ENCODE measurements at regions not wholly inside any gene's neighbourhood (a gene's known extent, or its start where the extent isn't known, plus 50 kb on each side); places are given as distances from the start of the nearest gene placed in this dataset.

DNA sequence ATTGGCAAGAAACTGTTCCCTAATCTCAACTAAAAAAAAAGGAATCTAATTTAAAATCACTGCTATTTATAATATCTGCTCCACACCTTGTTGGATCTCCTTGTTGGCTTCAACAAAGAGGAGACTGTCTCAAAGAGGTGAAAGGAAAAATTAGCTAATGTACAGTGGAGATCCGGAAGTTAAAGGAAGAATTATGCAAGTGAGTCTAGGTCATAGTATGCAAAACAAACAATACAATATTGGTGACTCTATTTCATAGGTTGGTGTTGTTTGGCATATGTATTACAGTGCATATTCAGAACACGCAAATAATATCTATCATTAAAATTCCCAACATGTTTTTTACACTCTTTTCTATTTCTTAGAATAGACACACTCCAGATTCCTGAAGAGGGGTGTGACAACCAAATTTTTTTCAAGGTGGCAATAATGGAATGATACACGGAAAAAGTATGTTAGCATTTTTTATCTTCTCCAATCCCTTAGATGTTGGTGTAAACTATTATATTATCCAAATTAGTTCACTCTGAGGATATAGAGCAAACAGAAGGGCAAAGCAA lies 685.3 kb downstream of the KCNA4 start:
- Histone ChIP-seq H3K27ac (ENCODE audit: low read depth in 2 of 2, low read length in 1 of 2) (no peak overlapping the region), H3K27me3 (ENCODE audit: control insufficient read depth in 1 of 2, insufficient read depth in 2 of 2, low read length in 2 of 2) (no peaks in the 10 kb centered on the region), H3K4me1 (ENCODE audit: control insufficient read depth in 2 of 2, insufficient read depth in 2 of 2, low read length in 1 of 2) (no peaks in the 10 kb centered on the region), H3K9me3 (ENCODE audit: control insufficient read depth in 2 of 2, insufficient read depth in 1 of 2, low read depth in 1 of 2, low read length in 1 of 2) (no peaks in the 10 kb centered on the region), H3K36me3 (ENCODE audit: control insufficient read depth in 2 of 2, insufficient read depth in 2 of 2, low read length in 1 of 2) (no peaks in the 10 kb centered on the region), H3K4me3 (ENCODE audit: low read depth in 1 of 2, low read length in 2 of 2) (no peak overlapping the region)
- WGBS, 2 donors: 65 to 74% methylated on average over 3 of the region's 3 CpGs

DNA sequence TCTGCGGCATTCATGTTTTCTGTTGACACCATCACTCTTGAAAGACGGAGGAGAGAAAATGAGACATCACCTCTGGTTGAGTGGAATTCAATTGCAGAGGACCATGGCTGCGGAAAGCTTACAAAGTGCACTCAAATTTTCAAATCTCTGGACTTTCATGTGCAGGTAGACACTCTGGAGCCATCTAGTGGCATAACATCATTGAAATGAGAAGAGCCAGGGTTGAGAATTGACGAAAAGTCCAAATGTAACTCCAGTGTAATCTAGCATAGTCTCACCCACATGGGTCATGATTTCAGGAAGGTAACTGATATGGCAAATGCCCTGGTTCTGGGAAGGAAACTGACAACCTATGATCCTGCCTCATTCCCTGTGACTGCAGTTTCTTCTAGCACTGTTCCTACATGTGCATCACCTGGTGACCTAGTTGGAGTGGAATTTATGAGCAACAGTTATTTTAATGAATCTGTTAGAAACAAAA lies 687.8 kb downstream of the KCNA4 start:
- 36 to 37% methylated on average over 4 of the region's 4 CpGs for WGBS, 2 donors
- Histone ChIP-seq H3K9me3 (ENCODE audit: control insufficient read depth in 2 of 2, insufficient read depth in 1 of 2, low read depth in 1 of 2, low read length in 1 of 2) (no peaks in the 10 kb centered on the region), H3K27me3 (ENCODE audit: control insufficient read depth in 1 of 2, insufficient read depth in 2 of 2, low read length in 2 of 2) (no peaks in the 10 kb centered on the region), H3K4me1 (ENCODE audit: control insufficient read depth in 2 of 2, insufficient read depth in 2 of 2, low read length in 1 of 2) (no peaks in the 10 kb centered on the region), H3K4me3 (ENCODE audit: low read depth in 1 of 2, low read length in 2 of 2) (no peak overlapping the region), H3K36me3 (ENCODE audit: control insufficient read depth in 2 of 2, insufficient read depth in 2 of 2, low read length in 1 of 2) (no peaks in the 10 kb centered on the region), H3K27ac (ENCODE audit: low read depth in 2 of 2, low read length in 1 of 2) (no peak overlapping the region)

DNA sequence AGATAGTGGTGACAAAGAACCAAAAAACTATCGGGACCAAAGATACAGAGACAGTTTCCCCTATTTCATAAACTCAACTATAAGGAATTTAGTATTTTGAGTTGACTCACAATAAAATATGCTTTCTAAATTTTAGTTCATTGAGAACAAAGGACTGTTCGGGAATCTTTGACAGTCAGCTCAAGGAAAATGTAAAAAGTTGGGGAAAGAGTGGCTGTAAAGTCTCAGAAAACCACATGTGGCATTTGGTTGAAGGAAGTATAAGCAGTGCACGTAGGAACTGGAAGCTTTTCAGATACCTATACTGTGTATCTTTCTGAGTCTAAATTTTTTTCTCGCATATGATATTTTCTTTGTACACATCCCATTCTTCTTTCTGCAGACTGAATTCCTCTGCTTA lies 688.9 kb downstream of the KCNA4 start:
- no peaks in the 10 kb centered on the region for H3K27me3 ChIP-seq (ENCODE audit: control insufficient read depth in 1 of 2, insufficient read depth in 2 of 2, low read length in 2 of 2)
- WGBS, 2 donors: 83 to 88% methylated on average over 4 of the region's 4 CpGs
- no peak overlapping the region for H3K27ac ChIP-seq (ENCODE audit: low read depth in 2 of 2, low read length in 1 of 2)
- H3K4me1 ChIP-seq (ENCODE audit: control insufficient read depth in 2 of 2, insufficient read depth in 2 of 2, low read length in 1 of 2): no peaks in the 10 kb centered on the region
- H3K4me3 ChIP-seq (ENCODE audit: low read depth in 1 of 2, low read length in 2 of 2): no peak overlapping the region
- H3K9me3 ChIP-seq (ENCODE audit: control insufficient read depth in 2 of 2, insufficient read depth in 1 of 2, low read depth in 1 of 2, low read length in 1 of 2): no peaks in the 10 kb centered on the region
- no peaks in the 10 kb centered on the region for H3K36me3 ChIP-seq (ENCODE audit: control insufficient read depth in 2 of 2, insufficient read depth in 2 of 2, low read length in 1 of 2)

DNA sequence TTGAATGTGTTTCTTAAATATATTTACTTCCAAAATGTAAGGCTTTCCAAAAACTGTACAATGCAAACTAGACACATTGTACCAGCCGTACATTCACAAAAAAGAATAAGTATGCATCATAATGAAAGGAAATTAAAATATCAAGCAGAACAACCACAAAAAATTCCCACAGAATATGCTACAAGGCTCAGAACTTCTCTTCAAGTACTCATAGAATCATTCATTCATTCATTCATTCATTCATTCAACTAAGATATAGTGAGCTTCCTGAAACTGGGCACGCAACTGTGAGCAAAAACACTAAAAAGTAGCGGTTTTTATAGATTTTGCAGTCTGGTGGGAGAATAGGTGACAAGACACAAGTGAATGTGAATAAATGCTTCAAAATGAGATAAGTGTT lies 690.1 kb downstream of the KCNA4 start:
- H3K4me3 ChIP-seq (ENCODE audit: low read depth in 1 of 2, low read length in 2 of 2): no peak overlapping the region
- WGBS, 2 donors: 89 to 91% methylated on average over 3 of the region's 3 CpGs
- no peaks in the 10 kb centered on the region for H3K9me3 ChIP-seq (ENCODE audit: control insufficient read depth in 2 of 2, insufficient read depth in 1 of 2, low read depth in 1 of 2, low read length in 1 of 2)
- H3K27me3 ChIP-seq (ENCODE audit: control insufficient read depth in 1 of 2, insufficient read depth in 2 of 2, low read length in 2 of 2): no peaks in the 10 kb centered on the region
- no peaks in the 10 kb centered on the region for H3K36me3 ChIP-seq (ENCODE audit: control insufficient read depth in 2 of 2, insufficient read depth in 2 of 2, low read length in 1 of 2)
- no peak overlapping the region for H3K27ac ChIP-seq (ENCODE audit: low read depth in 2 of 2, low read length in 1 of 2)
- no peaks in the 10 kb centered on the region for H3K4me1 ChIP-seq (ENCODE audit: control insufficient read depth in 2 of 2, insufficient read depth in 2 of 2, low read length in 1 of 2)

DNA sequence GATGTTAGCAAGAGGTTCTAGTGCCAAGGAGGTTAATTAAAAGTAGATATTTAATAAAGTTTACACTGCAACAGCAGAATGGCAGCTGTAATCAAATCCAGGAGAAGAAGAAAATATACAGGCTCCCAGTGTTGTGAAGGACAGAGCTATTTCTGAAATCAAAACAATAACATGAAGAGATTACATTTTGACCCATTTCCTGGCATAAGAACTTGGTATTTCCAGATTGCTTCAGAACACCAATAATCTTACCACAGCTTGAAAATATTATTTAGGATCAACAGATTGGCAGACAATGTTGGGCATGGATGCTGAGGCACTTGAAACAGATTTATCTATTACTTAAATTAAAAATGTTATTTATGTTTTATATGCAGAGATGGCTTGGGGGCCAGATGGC lies 692.5 kb downstream of the KCNA4 start:
- H3K4me3 ChIP-seq (ENCODE audit: low read depth in 1 of 2, low read length in 2 of 2): no peak overlapping the region
- H3K27me3 ChIP-seq (ENCODE audit: control insufficient read depth in 1 of 2, insufficient read depth in 2 of 2, low read length in 2 of 2): no peaks in the 10 kb centered on the region
- H3K27ac ChIP-seq (ENCODE audit: low read depth in 2 of 2, low read length in 1 of 2): no peak overlapping the region
- no peaks in the 10 kb centered on the region for H3K4me1 ChIP-seq (ENCODE audit: control insufficient read depth in 2 of 2, insufficient read depth in 2 of 2, low read length in 1 of 2)
- H3K36me3 ChIP-seq (ENCODE audit: control insufficient read depth in 2 of 2, insufficient read depth in 2 of 2, low read length in 1 of 2): no peaks in the 10 kb centered on the region
- no peaks in the 10 kb centered on the region for H3K9me3 ChIP-seq (ENCODE audit: control insufficient read depth in 2 of 2, insufficient read depth in 1 of 2, low read depth in 1 of 2, low read length in 1 of 2)

DNA sequence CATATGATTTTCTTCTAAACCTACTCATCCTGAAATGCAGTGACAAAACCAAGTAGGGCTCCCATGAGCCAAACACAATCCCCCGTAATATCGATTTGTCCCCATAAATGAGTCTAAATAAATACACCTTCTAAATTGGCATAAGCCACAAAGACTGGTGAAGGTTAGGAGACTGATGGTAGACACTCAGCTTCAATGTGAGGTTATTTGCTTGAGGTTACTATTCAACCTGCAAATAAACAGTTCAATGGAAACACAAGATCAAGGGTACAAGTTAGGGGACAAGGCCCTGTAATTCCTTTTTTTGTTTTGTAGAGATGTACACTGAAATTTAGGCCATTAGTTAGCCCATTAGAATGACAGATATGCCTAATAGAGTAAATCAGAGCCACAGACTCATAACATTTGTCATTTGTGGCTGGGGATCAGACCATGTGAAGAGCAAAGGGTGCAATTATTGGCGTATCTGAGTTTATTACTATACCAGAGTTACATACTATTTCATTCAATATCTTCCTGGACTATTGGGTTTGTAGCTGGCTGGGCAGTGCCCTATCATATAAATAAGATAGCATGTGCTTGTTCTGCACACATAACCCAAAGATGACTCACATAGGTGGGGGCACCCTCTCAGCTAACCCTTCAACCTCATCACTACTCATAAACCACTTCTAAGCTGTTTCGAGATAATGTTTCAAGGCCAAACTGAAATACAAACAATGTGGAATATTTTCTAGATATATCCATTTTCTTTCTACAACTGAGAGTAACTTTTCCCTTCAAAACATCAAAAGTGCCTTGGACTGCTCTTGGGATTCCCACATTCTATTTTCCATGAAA lies 695.3 kb downstream of the KCNA4 start:
- Histone ChIP-seq H3K9me3 (ENCODE audit: control insufficient read depth in 2 of 2, insufficient read depth in 1 of 2, low read depth in 1 of 2, low read length in 1 of 2) (no peaks in the 10 kb centered on the region), H3K27me3 (ENCODE audit: control insufficient read depth in 1 of 2, insufficient read depth in 2 of 2, low read length in 2 of 2) (no peaks in the 10 kb centered on the region), H3K36me3 (ENCODE audit: control insufficient read depth in 2 of 2, insufficient read depth in 2 of 2, low read length in 1 of 2) (no peaks in the 10 kb centered on the region), H3K4me3 (ENCODE audit: low read depth in 1 of 2, low read length in 2 of 2) (no peak overlapping the region), H3K27ac (ENCODE audit: low read depth in 2 of 2, low read length in 1 of 2) (no peak overlapping the region), H3K4me1 (ENCODE audit: control insufficient read depth in 2 of 2, insufficient read depth in 2 of 2, low read length in 1 of 2) (no peaks in the 10 kb centered on the region)
- WGBS, 2 donors: 88 to 95% methylated on average over 4 of the region's 4 CpGs

DNA sequence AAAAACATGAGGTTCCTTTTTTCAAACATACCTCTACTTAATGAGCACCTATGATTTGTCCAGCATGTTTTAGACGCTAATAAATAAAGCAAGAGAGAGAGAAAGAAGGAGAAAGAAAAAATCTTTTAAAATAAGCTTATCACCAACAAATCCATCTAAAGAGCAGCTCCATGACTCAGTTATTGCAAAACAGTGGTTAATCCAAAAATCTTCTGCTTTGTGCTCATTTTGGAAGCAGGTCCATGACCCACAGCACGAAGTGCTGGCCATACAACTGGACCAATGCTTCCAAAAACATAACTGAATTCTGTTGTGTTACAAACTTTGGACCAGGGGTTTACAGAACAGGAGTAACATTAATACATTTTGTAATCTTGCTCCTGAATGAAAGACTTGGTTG lies 696.6 kb downstream of the KCNA4 start:
- Histone ChIP-seq H3K36me3 (ENCODE audit: control insufficient read depth in 2 of 2, insufficient read depth in 2 of 2, low read length in 1 of 2) (no peaks in the 10 kb centered on the region), H3K4me3 (ENCODE audit: low read depth in 1 of 2, low read length in 2 of 2) (no peak overlapping the region), H3K27ac (ENCODE audit: low read depth in 2 of 2, low read length in 1 of 2) (no peak overlapping the region), H3K4me1 (ENCODE audit: control insufficient read depth in 2 of 2, insufficient read depth in 2 of 2, low read length in 1 of 2) (no peaks in the 10 kb centered on the region), H3K9me3 (ENCODE audit: control insufficient read depth in 2 of 2, insufficient read depth in 1 of 2, low read depth in 1 of 2, low read length in 1 of 2) (no peaks in the 10 kb centered on the region), H3K27me3 (ENCODE audit: control insufficient read depth in 1 of 2, insufficient read depth in 2 of 2, low read length in 2 of 2) (no peaks in the 10 kb centered on the region)
- WGBS, 2 donors: 68 to 72% methylated on average over 2 of the region's 2 CpGs

DNA sequence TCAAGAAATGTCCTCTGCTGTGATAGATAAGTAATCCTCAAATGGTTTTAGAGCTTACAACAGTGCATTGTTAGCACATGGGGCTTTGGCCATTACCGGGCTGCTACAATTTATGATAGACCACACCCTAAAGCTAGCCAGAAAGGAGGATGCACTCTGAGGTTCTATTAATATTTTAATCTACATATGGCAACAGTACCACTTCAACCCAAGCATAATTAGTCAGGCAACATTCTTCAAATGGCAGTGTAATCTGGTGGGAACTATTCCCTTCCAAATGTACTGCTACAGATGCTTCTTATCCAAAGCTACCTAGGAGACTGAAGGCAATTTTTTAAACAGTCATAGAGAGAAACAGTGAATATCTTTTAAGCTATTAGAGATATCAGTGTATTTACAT lies 697.6 kb downstream of the KCNA4 start:
- Histone ChIP-seq H3K27ac (ENCODE audit: low read depth in 2 of 2, low read length in 1 of 2) (no peak overlapping the region), H3K4me1 (ENCODE audit: control insufficient read depth in 2 of 2, insufficient read depth in 2 of 2, low read length in 1 of 2) (no peaks in the 10 kb centered on the region), H3K27me3 (ENCODE audit: control insufficient read depth in 1 of 2, insufficient read depth in 2 of 2, low read length in 2 of 2) (no peaks in the 10 kb centered on the region), H3K4me3 (ENCODE audit: low read depth in 1 of 2, low read length in 2 of 2) (no peak overlapping the region), H3K9me3 (ENCODE audit: control insufficient read depth in 2 of 2, insufficient read depth in 1 of 2, low read depth in 1 of 2, low read length in 1 of 2) (no peaks in the 10 kb centered on the region), H3K36me3 (ENCODE audit: control insufficient read depth in 2 of 2, insufficient read depth in 2 of 2, low read length in 1 of 2) (no peaks in the 10 kb centered on the region)
- WGBS, 2 donors: 58 to 65% methylated on average over 1 of the region's 1 CpG

DNA sequence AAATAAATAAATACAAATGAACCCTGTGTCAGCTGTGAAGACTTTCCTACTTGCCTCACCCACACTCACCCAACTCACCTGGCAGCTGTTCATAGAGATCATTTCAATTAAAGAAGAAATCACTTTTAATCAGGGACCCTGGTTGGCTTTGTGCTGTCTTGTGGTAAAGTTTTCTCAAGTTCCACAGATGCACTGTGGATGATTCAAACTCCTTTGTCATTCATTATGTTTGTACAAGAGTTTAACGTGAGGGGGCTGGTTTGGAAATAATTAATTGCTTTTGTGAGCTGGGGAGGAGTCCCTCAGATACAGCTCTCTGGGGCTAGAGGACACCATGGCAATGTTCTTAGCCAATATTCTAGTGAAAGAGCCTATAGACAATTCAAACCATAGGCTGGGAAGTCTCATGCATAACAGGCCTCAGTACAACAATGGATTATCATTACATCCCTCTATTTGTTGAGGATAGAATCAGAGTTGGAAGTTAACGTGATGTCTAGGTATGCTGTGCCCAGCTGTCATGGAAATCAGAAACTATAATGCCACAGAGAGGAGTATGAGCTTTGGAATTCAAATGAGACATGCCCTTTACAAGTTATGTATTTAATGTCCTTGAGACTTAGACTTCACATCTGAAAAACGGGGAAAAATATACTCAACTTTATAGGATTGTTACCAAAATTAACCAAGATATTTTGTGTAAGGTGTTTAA lies 698.5 kb downstream of the KCNA4 start:
- no peak overlapping the region for H3K4me3 ChIP-seq (ENCODE audit: low read depth in 1 of 2, low read length in 2 of 2)
- H3K36me3 ChIP-seq (ENCODE audit: control insufficient read depth in 2 of 2, insufficient read depth in 2 of 2, low read length in 1 of 2): no peaks in the 10 kb centered on the region
- no peaks in the 10 kb centered on the region for H3K27me3 ChIP-seq (ENCODE audit: control insufficient read depth in 1 of 2, insufficient read depth in 2 of 2, low read length in 2 of 2)
- H3K9me3 ChIP-seq (ENCODE audit: control insufficient read depth in 2 of 2, insufficient read depth in 1 of 2, low read depth in 1 of 2, low read length in 1 of 2): no peaks in the 10 kb centered on the region
- no peaks in the 10 kb centered on the region for H3K4me1 ChIP-seq (ENCODE audit: control insufficient read depth in 2 of 2, insufficient read depth in 2 of 2, low read length in 1 of 2)
- no peak overlapping the region for H3K27ac ChIP-seq (ENCODE audit: low read depth in 2 of 2, low read length in 1 of 2)
- 57 to 70% methylated on average over 3 of the region's 3 CpGs for WGBS, 2 donors

Data from esophagus (tissue), 2 donors.